GM18507 (cell line): ENCODE measurements at regions not wholly inside any gene's neighbourhood (a gene's known extent, or its start where the extent isn't known, plus 50 kb on each side); places are given as distances from the start of the nearest gene placed in this dataset.
"Not testable (repeated sequence)": the region's sequence is repeated elsewhere in the genome, so short reads cannot be mapped to it uniquely, and the experiment has no call there.

Experiments
- DNase-seq: peaks from one replicate; pipeline ENCODE4 v3.0.0; 2011; ENCODE audit warnings: low read depth; ENCODE audit not compliant: insufficient read length; ENCODE audit errors: extremely low spot score
- FAIRE-seq: peaks from 2 replicates; lab custom pipeline; 2011; peaks lifted over from hg19 to GRCh38; lab: Jason Lieb, UNC

DNA sequence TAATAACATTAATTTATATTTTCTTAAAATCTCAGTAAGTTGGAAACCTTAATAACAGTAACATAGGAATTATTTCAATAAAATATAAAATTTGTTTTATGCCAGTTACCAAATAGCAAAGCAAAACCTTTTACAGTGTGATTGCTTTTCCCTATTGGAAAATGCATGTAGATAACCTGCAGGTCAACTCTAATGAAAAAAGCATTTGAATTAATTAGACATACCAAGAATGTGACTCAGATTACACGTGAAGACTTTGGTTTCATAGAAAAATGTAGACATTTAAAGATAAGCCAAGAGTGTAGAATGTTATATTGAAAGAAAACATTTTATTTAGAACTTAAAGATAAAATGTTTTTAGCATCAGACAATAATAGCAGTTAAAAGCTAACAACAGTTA lies 888.1 kb downstream of the TMEM121 start:
- DNase-seq: no peak
- FAIRE-seq: no peak

DNA sequence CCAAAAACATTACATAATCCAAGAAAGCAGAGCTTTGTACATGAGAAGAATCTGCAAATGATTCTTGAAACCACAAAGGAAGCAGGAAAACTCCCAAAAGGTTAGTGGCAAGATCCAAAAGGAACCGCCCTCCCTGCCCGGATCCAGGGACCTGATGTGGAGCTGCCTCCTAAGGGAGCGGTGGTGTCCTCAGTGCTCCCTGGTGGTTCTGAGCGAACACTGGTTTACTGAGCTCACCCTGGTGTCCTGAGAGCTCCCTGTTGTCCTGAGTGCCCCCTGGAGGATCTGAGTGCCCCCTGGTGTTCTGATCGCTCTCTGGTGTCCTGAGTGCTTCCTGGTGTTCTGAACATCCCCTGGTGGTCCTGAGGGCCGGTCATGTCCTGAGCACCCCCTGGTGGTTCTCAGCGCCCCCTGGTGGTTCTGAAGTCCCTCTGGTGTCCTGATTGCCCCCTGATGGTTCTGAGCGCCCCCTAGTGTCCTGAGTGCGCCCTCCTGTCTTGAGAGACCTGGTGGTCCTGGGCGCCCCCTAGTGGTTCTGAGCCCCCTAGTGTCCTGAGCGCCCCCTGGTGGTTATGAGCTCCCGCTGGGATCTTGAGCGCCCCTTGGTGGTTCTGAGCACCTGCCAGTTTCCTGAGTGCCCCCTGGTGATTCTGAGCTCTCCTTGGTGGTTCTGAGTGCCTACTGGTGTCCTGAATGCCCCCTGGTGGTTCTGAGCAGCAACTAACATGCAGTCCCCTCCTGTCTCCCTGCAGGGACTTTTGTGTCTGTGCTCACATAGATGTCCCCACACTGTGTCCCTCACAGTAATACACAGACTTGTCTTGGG lies 891.1 kb downstream of the TMEM121 start:
- DNase-seq: peak; percentile 33

DNA sequence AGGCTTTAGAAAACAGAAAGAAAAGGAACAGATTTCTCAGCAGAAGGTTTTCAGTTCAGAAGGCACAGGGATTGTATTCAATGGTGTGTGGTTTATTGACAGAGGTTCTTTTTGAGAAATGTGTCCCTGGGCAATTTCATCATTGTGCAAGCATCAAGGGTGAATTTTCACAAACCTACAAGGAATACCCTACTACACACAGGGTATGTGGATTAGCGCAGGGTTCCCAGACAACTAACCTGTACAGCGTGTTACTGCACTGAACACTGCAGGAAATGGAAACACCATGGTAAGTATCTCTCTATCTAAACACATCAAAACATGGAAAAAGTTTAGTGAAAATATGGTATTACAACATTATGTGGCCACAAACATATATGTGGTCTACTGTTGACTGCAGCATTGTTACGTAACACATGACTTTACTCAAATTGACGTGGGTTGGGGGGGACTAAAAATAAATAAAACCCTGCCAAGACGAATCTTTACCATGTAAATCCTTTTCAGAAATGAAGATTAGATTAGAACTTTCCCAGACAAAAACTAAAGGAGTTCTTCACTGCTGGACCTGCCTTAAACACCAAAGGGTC lies 893.1 kb downstream of the TMEM121 start:
- FAIRE-seq (no peak), DNase-seq (no peak)

More for the DNA sequence above, 891.1 kb downstream of the TMEM121 start:
- FAIRE-seq: peak; percentile 85

DNA sequence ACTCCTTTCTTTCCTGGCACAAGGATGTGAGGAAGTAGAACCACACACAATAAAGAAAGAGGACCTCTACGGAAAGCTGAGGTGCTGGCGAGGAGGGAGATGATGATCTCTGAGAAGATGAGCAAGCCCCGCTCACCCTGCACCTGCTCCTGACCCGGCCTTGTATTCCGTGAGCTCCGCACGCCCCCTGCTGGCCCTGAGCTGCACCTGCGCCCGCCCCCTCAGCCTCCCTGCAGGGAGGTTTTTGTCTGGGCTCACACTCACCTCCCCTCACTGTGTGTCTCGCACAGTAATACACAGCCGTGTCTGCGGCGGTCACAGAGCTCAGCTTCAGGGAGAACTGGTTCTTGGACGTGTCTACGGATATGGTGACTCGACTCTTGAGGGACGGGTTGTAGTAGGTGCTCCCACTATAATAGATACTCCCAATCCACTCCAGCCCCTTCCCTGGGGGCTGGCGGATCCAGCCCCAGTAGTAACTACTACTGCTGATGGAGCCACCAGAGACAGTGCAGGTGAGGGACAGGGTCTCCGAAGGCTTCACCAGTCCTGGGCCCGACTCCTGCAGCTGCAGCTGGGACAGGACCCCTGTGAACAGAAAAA lies 895.1 kb downstream of the TMEM121 start:
- DNase-seq: not testable (repeated sequence)
- FAIRE-seq: peak; percentile 77

DNA sequence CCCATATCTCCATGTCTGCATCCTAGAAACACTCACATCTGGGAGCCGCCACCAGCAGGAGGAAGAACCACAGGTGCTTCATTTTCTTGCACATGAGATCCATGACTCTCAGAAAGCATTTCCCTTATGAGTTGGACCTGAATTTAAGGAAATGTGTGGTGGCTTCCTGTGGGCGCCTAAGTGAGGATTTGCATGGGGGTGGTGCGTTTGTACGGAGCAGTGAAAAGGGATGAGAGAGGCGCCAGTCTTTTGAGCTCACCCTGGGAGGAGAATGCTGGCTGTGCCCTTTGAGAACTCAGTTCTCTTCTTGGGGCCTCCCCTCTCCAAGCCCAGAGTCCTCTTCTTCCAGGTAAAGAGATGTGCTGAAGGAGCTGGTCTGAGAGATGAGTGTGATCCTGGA lies 895.7 kb downstream of the TMEM121 start:
- no peak for FAIRE-seq
- DNase-seq: no peak

DNA sequence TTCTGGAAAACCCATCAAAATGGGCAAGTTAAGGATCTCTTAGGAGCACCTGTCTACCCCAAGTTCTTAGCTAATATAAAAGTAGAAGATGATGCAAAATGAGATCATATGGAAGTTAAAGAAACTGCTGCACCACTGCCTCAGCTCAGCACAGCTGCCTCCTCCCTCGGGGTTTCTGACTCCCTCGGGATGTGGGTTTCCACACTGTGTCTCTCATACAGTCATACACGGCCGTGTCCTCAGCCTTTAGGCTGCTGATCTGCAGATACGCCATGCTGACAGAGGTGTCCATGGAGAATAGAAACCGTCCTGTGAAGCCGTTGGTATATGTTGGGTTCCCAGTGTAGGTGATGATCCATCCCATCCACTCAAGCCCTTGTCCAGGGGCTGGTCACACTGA lies 898.8 kb downstream of the TMEM121 start:
- FAIRE-seq, DNase-seq: not testable (repeated sequence)

DNA sequence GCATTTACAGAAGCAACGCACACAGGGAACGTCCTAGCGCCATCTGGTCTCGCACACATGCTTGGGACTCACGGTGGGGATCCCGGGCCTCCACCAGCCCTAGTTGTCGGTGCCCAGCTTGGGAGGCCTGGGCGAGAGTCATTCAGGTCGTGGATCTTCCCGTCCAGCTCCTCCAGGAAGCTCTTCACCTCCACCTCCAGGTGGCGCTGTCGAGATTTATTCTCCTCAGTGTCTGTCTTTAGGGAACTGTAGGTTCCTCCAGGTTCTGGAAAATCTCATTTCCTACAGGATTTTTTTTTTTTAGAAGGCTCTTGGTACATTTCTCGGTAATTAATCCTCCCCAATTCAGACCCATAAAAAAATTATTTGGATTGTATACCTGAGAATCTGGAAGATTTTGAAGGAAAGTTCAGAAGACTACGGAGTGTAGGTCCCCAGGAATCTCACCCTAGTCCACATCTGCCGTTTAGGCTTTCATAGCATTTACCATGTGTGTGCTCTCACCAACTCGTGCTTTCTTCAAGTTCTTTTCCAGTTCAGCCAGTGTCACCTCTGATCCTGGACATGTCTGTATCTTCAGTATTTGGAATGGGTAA lies 910.0 kb downstream of the TMEM121 start:
- no peak for DNase-seq
- FAIRE-seq: no peak

DNA sequence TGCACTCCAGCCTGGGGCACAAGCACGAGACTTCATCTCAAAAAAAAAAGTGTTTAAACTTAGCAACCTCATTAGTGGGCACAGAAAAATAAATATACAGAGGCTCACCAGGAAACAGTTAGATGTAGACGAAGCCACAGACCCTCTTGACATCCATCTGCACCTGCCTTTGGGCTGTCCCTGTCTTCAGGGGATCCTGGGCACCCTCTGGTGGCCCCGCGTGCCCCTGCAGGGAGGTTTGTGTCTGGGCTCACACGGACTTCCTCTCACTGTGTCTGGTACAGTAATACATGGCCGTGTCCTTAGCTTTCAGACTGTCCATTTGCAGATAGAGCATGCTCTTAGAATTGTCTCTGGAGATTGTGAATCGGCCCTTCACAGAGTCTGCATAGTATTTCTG lies 916.5 kb downstream of the TMEM121 start:
- DNase-seq: no peak
- no peak for FAIRE-seq

DNA sequence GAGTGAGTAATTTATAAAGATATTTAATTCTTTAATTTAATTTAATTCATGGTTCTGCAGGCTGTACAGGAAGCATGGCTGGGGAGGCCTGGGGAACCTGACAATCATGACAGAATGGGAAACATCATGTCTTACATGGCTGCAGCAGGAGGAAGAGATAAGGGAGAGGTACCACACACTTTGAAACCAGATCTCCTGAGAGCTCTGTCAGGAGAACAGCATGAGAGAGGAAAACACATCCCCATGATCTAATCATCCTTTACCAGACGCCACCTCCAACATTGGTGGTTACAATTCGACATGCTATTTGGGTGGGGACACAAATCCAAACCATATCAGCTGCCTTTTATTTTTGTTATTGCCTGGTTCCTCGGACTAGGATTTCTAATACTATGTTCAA lies 928.6 kb downstream of the TMEM121 start:
- FAIRE-seq (no peak), DNase-seq (no peak)

DNA sequence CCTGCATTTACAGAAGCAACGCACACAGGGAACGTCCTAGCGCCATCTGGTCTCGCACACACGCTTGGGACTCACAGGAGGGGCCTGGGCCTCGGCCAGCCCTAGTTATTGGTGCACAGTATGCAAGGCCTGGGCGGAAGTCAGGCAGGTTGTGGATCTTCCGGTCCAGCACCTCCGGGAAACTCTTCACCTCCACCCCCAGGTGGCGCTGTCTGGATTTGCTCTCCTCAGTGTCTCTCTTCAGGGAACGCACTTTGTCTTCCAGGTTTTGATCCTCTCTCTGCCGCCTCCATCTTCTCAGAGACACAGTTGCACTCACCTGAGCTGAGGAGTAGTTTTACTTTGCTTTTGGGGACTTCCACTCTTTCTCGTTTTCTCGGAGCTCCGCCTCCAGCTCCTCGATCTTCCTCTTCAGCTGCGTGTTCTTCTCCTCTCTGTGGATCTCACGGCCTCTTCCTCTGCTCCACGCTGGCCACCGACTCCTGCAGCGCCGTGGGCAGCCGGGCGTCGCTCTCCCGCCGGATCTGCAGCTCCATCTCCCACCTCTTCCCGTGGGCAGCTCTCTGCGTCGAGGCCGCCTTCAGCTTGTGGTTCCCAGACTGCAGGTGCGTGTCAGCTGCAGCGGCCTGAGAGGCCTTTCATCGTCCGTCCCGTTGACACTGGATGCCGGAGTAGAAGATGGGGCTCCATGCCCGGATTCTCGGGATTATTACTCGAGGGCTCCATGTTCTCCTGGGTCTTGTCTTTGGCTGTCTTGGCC lies 933.8 kb downstream of the TMEM121 start:
- FAIRE-seq: no peak
- DNase-seq: peak; percentile 8

DNA sequence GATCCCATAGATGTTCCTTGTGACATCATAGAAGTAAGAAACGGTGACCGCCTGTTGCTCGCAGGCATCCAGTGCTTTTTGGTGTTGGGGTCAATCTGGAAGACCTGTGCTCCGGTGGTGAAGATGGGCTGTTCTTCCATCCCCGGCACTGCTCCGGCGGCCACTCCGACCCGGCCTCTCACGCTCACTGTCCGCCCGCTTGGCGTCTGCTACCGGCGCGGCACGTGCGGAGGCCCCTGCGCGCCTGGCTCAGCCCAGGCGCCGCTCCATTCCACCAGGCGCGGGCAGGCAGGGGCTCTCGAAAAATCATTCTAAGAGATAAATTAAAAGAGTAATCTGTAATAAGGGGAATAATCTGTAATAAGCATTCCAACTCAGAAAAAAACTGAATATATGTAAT lies 934.5 kb downstream of the TMEM121 start:
- FAIRE-seq: no peak
- no peak for DNase-seq

DNA sequence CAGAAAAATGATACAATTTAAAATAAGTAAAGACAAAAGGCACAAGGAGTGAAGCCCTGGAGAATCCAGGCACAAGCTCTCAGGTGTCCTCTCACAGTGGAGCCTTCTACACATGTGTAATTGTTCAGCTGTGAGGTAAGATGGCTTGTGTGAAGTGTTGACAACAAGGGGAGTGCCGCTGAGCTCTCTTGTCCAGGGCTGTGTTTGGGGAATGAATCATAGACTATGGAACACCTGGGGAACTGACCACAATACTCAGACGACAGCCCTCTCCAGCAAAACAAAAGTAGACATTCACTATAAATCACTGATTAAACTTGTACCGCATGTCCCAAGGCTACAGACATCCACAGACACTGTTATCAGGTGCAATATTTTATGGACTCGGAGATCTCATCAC lies 940.1 kb downstream of the TMEM121 start:
- FAIRE-seq: not testable (repeated sequence)

DNA sequence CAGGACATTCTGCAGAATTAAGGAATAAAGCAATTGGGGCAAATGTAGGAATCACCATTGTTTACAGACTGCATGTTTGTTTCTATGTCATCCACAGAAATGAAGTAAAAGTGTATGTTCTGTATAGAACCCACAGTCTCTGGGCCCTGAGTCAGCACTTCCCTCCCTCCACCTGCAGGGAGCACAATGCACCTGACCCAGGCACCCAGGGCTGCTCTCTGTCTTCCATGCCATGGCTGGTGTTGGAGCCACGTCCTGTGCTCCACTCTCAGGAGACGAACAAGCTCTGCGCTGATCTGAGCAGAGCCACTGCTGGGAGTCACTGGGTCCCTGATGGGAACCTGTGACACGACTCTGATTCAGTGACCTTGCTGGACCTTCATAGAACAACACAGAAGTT lies 942.5 kb downstream of the TMEM121 start:
- DNase-seq, FAIRE-seq: not testable (repeated sequence)

More for the DNA sequence above, 940.1 kb downstream of the TMEM121 start:
- not testable (repeated sequence) for DNase-seq

DNA sequence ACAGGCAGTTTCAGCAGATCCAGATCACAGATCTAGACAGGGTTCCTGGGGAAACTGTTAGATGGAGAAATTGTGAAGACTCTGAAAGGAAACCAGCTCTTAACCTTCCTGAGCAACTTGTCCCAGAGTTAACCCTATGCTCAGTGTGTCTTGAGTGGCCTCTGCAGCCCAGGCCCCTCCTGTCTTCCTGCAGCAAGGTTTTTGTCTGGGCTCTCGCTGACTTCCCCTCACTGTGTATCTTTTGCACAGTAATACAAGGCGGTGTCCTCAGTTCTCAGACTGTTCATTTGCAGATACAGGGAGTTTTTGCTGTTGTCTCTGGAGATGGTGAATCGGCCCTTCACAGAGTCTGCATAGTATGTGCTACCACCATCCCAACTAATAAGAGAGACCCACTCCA lies 943.6 kb downstream of the TMEM121 start:
- not testable (repeated sequence) for DNase-seq, FAIRE-seq

DNA sequence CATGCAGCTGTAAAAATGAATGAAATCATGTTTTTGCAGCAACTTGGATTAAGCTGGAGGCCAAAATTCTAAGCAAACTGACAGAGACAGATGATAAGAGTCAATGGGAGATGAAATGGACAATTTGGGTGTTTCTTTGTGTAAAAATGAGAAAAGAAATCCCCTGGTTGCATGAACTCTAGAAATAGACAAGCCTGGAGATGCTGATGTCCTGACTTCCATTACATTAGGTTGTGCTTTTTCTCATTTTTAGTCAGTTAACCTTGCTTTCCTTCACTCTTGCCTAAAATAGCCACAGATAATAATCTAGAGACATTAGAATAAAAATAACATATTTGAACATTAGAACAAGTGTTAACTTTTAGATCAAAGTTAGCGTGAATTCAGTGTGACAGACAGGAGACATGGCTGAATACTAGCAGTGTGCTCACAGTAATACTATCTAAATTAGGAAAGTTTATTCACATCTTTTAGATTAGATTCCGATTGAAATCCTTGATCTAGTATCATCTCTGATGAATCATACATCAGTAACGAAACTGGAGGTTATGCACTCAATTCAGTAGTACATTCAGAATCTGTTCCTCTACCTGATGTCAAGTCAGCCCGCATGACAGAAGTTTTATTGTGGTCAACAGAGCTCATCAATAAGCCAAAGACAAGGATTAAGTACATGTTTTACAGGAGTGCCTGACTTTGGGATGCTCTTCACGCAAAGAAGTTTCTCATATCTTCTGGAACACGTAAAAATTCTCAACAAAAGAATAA lies 948.1 kb downstream of the TMEM121 start:
- not testable (repeated sequence) for FAIRE-seq, DNase-seq

DNA sequence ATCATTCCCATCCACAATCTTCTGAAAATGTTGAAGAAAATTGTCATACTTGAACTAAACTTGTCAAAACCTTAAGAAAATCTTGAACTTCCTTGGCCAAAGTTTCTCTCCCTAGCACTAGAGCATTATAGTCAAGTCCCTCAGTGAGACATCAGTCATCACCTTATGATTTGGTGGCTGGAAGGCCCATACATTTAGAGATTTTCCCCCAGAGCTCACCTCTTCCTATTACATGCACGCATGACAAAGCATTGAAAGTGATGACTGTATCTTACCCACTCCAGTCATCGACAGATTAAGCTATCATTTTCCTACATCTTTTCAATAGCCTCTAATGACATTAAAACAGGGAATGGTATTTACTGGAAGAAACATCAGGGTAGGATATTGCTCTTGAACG lies 948.8 kb downstream of the TMEM121 start:
- not testable (repeated sequence) for DNase-seq, FAIRE-seq

DNA sequence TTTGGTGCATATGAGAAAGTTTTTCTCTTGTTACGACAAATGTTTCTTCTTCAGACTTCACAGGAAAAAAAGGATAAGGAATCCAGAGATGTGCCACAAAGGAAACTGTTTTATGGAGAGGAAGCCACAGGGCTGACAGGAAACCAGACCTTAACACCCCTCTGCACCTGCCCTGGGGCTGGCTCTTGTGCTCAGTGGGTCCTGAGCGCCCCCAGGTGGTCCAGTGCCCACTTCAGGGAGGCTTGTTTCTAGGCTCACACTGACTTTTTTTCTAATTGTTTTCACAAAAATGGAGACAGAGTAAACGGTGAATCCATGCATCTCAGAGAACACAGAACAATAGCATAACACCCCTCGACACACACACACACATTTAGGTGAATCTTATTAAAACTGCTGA lies 951.2 kb downstream of the TMEM121 start:
- peak; percentile 62 for FAIRE-seq

DNA sequence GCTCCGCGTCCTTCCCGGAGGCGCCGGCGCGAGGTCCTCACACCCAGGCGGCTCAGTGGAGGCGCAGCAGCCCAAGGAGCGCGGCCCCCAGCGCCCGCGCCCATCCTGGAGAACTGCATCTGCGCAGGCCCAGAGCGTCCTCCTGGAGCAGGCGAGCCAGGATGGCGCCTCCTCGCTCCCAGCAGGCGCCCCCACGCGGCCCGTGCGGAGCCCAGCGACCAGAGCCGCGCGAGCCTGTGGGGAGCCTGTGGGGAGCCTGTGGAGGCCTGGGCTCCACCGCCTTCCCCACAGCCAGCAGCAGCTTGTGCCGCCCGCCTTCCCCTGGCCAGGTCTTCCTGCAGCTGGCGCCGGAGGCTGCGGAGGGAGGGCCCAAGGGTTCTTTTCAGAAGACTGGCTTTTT lies 953.9 kb downstream of the TMEM121 start:
- FAIRE-seq: not testable (repeated sequence)

More for the DNA sequence above, 951.2 kb downstream of the TMEM121 start:
- not testable (repeated sequence) for DNase-seq

DNA sequence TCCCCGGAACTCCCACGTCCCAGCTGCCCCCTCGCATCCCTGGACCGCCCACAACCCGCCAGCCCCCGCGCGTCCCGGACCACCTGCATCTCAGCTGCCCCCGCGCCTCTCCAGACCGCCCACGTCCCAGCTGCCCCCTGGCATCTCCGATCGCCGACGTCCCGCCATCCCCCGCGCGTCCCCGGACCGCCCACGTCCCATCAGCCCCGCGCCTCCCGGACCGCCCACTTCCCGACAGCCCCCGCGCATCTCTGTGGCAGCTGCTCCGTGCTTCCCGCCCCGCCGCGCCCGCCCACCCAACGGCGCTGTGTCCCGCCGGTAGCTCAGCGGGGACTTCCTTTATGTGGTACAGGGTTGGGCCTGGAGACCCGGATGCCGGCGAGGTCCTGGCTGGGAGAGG lies 955.8 kb downstream of the TMEM121 start:
- not testable (repeated sequence) for FAIRE-seq, DNase-seq

More for the DNA sequence above, 953.9 kb downstream of the TMEM121 start:
- not testable (repeated sequence) for DNase-seq
